Right atrium auricular region (tissue), 2 donors: ENCODE measurements at regions not wholly inside any gene's neighbourhood (a gene's known extent, or its start where the extent isn't known, plus 50 kb on each side); places are given as distances from the start of the nearest gene placed in this dataset.

Source experiments
- DNase-seq: peaks from one replicate; pipeline ENCODE4 v3.0.0-alpha.2; 2019; ENCODE audit warnings: low spot score
- H3K27ac ChIP-seq, 2 donors: fragments of 200-600 bp; sonication (generic); 1 replicate in 1 of 2; 2 replicates in 1 of 2; pipeline ENCODE4 v1.5.1; 2016 to 2019
- H3K27me3 ChIP-seq, 2 donors: fragments of 200-600 bp; sonication (generic); one replicate each; pipeline versions ENCODE4 v1.5.1 to v1.6.0; 2017 to 2019
- H3K36me3 ChIP-seq: fragments of 200-600 bp; sonication (generic); one replicate; pipeline ENCODE4 v1.5.1; 2016
- H3K4me1 ChIP-seq, 2 donors: fragments of 200-600 bp; sonication (generic); one replicate each; pipeline versions ENCODE4 v1.5.1 to v1.6.0; 2017 to 2019
- H3K4me3 ChIP-seq, 2 donors: fragments of 200-600 bp; sonication (generic); 1 replicate in 1 of 2; 2 replicates in 1 of 2; pipeline ENCODE4 v1.5.1; 2017 to 2019; ENCODE audit warnings: mild to moderate bottlenecking in 1 of 2, moderate library complexity in 1 of 2
- H3K9me3 ChIP-seq, 2 donors: fragments of 200-600 bp; sonication (generic); one replicate each; pipeline ENCODE4 v1.5.1; 2019
- TF ChIP-seq, protein P1 (sequence below), 2 donors: fragments of 200-600 bp; sonication (generic); IDR thresholded peaks; one replicate each; pipeline ENCODE4 v1.5.1; 2019; ENCODE audit warnings: antibody characterized with exemption in 2 of 2

DNA sequence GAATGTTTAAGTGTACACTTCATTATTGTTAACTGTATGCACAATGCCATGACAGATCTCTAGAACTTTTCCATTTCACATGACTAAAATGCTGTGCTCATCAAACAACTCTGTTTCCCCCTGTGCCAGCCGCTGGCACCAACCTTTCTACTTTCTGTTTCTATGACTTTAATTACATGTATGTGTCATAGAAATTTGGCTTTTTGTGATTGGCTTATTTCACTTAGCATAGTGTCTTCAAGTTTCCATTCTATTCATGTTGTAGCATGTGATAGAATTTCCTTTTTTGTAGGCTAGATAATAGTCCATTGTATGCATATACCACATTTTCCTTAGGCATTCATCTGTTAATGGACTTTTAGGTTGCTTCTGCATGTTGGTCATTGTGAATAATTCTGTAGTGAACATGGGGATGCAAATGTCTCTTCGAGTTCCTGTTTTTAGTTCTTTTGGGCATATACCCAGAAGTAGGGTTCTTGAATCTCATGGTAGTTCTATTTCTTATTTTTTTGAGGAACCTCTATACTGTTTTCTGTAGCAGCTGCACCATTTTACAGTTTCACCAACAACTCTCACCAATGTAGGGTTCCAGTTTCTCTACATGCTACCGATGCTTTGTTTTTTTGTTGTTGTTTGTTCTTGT is 184.4 kb upstream of the DMRT1 start:
- H3K9me3 ChIP-seq: no peaks in the 10 kb centered on the region
- H3K36me3 ChIP-seq: no peaks in the 10 kb centered on the region
- H3K4me3 ChIP-seq: no peak overlapping the region
- DNase-seq: no peak
- no peaks in the 10 kb centered on the region for H3K27me3 ChIP-seq
- TF ChIP-seq, protein P1, sequence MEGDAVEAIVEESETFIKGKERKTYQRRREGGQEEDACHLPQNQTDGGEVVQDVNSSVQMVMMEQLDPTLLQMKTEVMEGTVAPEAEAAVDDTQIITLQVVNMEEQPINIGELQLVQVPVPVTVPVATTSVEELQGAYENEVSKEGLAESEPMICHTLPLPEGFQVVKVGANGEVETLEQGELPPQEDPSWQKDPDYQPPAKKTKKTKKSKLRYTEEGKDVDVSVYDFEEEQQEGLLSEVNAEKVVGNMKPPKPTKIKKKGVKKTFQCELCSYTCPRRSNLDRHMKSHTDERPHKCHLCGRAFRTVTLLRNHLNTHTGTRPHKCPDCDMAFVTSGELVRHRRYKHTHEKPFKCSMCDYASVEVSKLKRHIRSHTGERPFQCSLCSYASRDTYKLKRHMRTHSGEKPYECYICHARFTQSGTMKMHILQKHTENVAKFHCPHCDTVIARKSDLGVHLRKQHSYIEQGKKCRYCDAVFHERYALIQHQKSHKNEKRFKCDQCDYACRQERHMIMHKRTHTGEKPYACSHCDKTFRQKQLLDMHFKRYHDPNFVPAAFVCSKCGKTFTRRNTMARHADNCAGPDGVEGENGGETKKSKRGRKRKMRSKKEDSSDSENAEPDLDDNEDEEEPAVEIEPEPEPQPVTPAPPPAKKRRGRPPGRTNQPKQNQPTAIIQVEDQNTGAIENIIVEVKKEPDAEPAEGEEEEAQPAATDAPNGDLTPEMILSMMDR (IDR thresholded peaks at IDR 0.05): no peak
- peak overlapping the region; percentile 85 for H3K27ac ChIP-seq
- H3K4me1 ChIP-seq: peaks cover 0 to 55% of the 10 kb centered on the region in 2 donors

DNA sequence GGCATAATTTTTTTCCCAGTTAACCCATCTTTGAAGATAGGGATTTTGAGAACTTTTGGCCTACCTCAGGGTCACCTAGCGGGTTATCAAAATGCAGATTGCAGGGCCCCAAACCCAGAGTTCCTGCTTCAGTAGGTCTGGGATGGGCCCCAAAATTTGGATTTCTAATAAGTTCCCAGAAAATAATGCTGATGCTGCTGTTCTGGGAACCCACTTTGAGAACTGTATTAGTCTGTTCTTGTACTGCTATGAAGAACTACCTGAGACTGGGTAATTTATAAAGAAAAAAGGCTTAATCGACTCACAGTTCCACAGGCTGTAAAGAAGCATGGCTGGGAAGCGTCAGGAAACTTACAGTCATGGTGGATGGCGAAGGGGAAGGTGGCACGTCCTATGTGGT is 182.2 kb upstream of the DMRT1 start:
- H3K9me3 ChIP-seq: no peaks in the 10 kb centered on the region
- H3K4me1 ChIP-seq: peaks cover 0 to 44% of the 10 kb centered on the region in 2 donors
- TF ChIP-seq, protein P1 (IDR thresholded peaks at IDR 0.05): no peak
- no peaks in the 10 kb centered on the region for H3K27me3 ChIP-seq
- H3K36me3 ChIP-seq: no peaks in the 10 kb centered on the region
- no peak overlapping the region for H3K4me3 ChIP-seq
- DNase-seq: no peak
- H3K27ac ChIP-seq: peak overlapping the region; percentile 85

DNA sequence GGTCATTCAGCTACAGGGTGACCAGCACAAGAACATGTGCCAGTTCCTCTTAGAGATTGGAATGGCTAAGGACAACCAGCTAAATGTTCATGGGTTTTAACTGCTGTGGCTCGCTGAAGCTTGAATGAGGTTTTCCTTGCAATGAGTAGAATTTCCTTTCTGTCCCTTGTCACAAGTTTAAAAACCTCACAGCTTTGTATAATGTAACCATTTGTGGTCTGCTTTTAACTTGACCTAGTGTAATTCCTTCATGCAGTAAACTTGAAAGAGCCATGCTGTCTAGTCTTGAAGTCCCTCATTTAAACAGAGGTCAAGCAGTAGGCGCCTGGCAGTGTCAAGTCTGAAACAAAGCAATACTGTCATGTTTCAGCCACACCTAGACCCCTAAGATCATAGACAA is 181.3 kb upstream of the DMRT1 start:
- peaks cover 0 to 35% of the 10 kb centered on the region in 2 donors for H3K4me1 ChIP-seq
- no peaks in the 10 kb centered on the region for H3K27me3 ChIP-seq
- H3K9me3 ChIP-seq: no peaks in the 10 kb centered on the region
- H3K27ac ChIP-seq: peak overlapping the region; percentile 31 to 85
- TF ChIP-seq, protein P1 (IDR thresholded peaks at IDR 0.05): no peak
- H3K4me3 ChIP-seq: no peak overlapping the region
- H3K36me3 ChIP-seq: no peaks in the 10 kb centered on the region
- no peak for DNase-seq

DNA sequence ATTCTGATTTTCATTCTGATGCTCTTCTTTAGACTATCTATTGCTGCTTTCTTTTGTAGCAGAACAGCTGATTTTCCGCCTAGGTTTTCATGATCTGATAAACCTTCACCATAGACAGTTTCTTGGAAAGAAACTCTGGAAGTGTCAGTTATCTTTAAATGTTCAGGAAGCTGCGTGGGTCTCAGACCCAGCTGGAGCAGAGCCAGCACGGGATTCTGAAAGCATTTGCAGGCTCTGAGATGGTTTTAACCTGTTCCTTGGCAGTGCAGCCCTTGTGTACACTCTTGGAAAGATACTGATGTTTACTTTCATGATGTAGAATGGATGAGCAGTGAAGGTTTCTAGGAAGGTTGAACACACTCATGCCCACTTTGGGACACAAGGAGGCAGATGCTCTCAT is 178.0 kb upstream of the DMRT1 start:
- peaks cover 0 to 11% of the 10 kb centered on the region in 2 donors for H3K4me1 ChIP-seq
- H3K4me3 ChIP-seq: no peak overlapping the region
- H3K27me3 ChIP-seq: no peaks in the 10 kb centered on the region
- H3K9me3 ChIP-seq: peaks cover 0 to under 1% of the 10 kb centered on the region in 2 donors
- DNase-seq: no peak
- peak overlapping the region; percentile 9 to 16 for H3K27ac ChIP-seq
- H3K36me3 ChIP-seq: no peaks in the 10 kb centered on the region
- TF ChIP-seq, protein P1 (IDR thresholded peaks at IDR 0.05): no peak

DNA sequence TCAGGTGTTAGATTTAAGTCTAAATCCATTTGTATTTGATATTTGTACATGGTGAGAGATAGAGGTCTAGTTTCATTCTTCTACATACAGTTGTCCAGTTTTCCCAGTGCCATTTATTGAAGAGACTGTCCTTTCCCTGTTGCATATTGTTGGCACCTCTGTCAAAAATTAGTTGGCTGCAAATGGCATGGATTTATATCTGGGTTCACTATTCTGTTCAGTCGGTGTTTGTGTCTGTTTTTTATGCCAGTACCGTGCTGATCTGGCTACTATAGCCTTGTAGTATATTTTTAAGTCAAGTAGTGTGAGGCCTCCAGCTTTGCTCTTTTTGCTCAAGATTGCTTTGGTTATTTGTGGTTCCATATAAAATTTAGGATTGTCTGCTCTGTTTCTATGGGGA is 176.2 kb upstream of the DMRT1 start:
- H3K27me3 ChIP-seq: no peaks in the 10 kb centered on the region
- no peak for DNase-seq
- H3K4me1 ChIP-seq: peaks cover 0 to 8% of the 10 kb centered on the region in 2 donors
- H3K36me3 ChIP-seq: no peaks in the 10 kb centered on the region
- peaks cover 0 to 16% of the 10 kb centered on the region in 2 donors for H3K9me3 ChIP-seq
- H3K4me3 ChIP-seq: no peak overlapping the region
- TF ChIP-seq, protein P1 (IDR thresholded peaks at IDR 0.05): no peak
- peak overlapping the region in 1 of 2 donors; percentile 34 for H3K27ac ChIP-seq

DNA sequence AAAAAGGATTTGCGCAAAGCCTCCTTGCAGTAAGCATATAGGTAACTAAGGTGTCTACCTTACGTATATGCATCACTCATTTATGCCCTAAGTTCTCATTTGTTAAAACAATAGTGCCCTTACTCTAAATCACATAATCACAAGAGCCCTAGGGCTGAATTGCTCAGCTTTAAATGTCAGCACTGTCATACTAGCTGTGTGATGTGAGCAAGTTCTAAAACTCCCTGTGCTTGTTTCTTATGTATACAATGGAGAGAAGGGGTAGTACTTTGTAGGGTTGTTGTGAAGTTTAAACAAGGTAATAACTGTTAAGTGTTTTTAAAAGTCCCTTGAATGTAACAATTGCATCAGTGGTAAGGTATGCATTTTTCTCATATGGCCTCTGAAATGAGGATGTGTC is 169.5 kb upstream of the DMRT1 start:
- Histone ChIP-seq H3K36me3 (no peaks in the 10 kb centered on the region), H3K27ac (no peak overlapping the region), H3K4me1 (peaks cover 0 to 22% of the 10 kb centered on the region in 2 donors), H3K9me3 (peaks cover 0 to 16% of the 10 kb centered on the region in 2 donors), H3K4me3 (no peak overlapping the region), H3K27me3 (no peaks in the 10 kb centered on the region)
- TF ChIP-seq, protein P1 (IDR thresholded peaks at IDR 0.05): no peak
- no peak for DNase-seq
